ENCODE measurements at regions not wholly inside any gene's neighbourhood (a gene's known extent, or its start where the extent isn't known, plus 50 kb on each side); places are given as distances from the start of the nearest gene placed in this dataset.

DNA sequence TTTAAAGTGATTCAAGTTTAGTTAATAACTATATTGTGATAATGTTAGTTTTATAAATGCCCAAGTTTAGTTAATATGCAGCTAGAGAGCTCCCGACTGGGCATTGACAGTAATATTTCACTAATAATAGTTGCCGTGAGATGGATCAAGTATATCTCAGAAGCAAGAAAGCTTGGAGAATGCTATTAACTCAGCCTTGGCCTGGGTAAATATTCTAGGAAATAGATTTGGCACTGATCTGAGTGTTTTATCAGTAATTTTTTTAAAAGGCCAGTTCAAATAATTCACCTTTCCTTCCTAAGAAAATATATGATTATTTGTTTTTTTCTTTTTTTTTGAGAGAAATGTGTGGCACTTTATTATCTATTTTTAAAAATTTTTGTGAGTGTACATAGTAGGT is 305.3 kb downstream of the CSNK1G3 start:
- TF ChIP-seq GATA3 (IDR thresholded peaks at IDR 0.05; ENCODE audit: low read depth, low read length) (no peak), GATA2 (IDR thresholded peaks at IDR 0.05; ENCODE audit: low read depth, low read length) (no peak)

All from SH-SY5Y (cell line).